GM19467 (cell line): ENCODE measurements at regions not wholly inside any gene's neighbourhood (a gene's known extent, or its start where the extent isn't known, plus 50 kb on each side); places are given as distances from the start of the nearest gene placed in this dataset.
"Not testable (repeated sequence)": the region's sequence is repeated elsewhere in the genome, so short reads cannot be mapped to it uniquely, and the experiment has no call there.

Experiments
- ATAC-seq: cut with Tn5 transposase; IDR thresholded peaks from one replicate; pipeline ENCODE4 v1.9.1; 2021; ENCODE audit warnings: mild to moderate bottlenecking, moderate library complexity; ENCODE audit not compliant: unreplicated experiment

- no peak for ATAC-seq
Measured at GRCh38 chr2:61774351-61774750, 79.5 kb downstream of the FAM161A start.

GRCh38 chr2:61771904-61772845 is 81.7 kb downstream of the FAM161A start:
- no peak for ATAC-seq

GRCh38 chr2:61770746-61771145 is 83.1 kb downstream of the FAM161A start:
- no peak for ATAC-seq

- no peak for ATAC-seq
Measured at GRCh38 chr2:61770298-61770697, 83.6 kb downstream of the FAM161A start.

GRCh38 chr2:61769093-61769675 is 84.7 kb downstream of the FAM161A start:
- ATAC-seq = no peak

GRCh38 chr2:61764035-61764800 is 89.6 kb downstream of the FAM161A start:
- ATAC-seq = peak; percentile 99

GRCh38 chr2:61763605-61764034 is 90.2 kb downstream of the FAM161A start:
- ATAC-seq = no peak

- no peak for ATAC-seq
Measured at GRCh38 chr2:61762292-61762691, 91.6 kb downstream of the FAM161A start.

GRCh38 chr2:61759718-61760117 is 94.1 kb downstream of the FAM161A start:
- ATAC-seq = no peak

- no peak for ATAC-seq
Measured at GRCh38 chr2:61759005-61759404, 94.9 kb downstream of the FAM161A start.

- ATAC-seq = no peak
Measured at GRCh38 chr2:61758159-61758558, 95.7 kb downstream of the FAM161A start.

GRCh38 chr2:61753512-61753911 is 100.3 kb downstream of the FAM161A start:
- ATAC-seq = no peak

- ATAC-seq = no peak
Measured at GRCh38 chr2:61750624-61751023, 103.2 kb downstream of the FAM161A start.

GRCh38 chr2:61742955-61743354 is 110.9 kb downstream of the FAM161A start:
- no peak for ATAC-seq

- no peak for ATAC-seq
Measured at GRCh38 chr2:61737841-61738240, 116.0 kb downstream of the FAM161A start.

- ATAC-seq = no peak
Measured at GRCh38 chr2:61736953-61737352, 116.9 kb downstream of the FAM161A start.

GRCh38 chr2:61733563-61733962 is 120.3 kb downstream of the FAM161A start:
- ATAC-seq = no peak

GRCh38 chr2:61732787-61733186 is 121.1 kb downstream of the FAM161A start:
- ATAC-seq = no peak

GRCh38 chr2:61727746-61728145 is 126.1 kb downstream of the FAM161A start:
- no peak for ATAC-seq

GRCh38 chr2:61726456-61727209 is 127.2 kb downstream of the FAM161A start:
- no peak for ATAC-seq

GRCh38 chr2:61723364-61723763 is 130.5 kb downstream of the FAM161A start:
- not testable (repeated sequence) for ATAC-seq
